ENCODE measurements at regions not wholly inside any gene's neighbourhood (a gene's known extent, or its start where the extent isn't known, plus 50 kb on each side); places are given as distances from the start of the nearest gene placed in this dataset.

DNA sequence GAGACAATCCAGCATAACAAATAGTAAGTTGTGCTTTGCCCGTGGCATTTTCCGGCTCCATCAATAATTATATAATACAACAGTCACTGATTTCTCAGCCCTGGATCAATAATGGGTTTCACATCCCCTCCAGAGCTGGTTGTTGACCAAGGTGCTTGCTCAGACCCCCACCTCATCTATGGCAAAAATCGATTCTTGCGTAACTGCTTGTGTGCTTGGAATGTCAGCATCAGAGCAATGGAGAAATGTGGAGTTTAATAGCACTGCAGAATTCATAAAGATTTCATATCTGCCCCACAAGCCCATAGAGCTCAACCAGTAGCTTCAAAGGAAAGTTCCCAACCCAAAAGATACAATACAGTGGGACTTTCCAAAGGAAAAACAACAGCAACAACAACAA lies 1098.5 kb downstream of the IGSF11 start:
- DNase-seq (ENCODE audit: low read depth in 2 of 2) = no peak

DNA sequence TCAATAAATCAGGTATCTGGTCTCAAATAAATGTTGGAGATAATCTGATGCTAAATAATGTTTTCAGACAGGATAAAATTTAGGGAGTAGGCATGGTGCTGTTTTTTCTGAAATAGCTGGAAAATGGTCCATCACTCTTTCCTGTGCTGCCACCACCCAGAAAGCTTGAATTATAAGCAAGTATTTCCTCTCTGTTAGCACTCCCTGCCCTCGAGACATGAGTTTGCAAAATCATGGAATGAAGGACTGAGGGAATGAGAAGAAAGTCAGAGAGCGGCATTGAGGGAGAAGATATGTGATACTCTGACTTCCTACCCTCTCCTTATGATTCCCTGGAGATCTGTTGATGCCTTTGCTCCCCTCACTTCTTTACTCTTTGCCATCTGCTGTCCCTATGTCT lies 1095.7 kb downstream of the IGSF11 start:
- no peak for DNase-seq (ENCODE audit: low read depth in 2 of 2)

DNA sequence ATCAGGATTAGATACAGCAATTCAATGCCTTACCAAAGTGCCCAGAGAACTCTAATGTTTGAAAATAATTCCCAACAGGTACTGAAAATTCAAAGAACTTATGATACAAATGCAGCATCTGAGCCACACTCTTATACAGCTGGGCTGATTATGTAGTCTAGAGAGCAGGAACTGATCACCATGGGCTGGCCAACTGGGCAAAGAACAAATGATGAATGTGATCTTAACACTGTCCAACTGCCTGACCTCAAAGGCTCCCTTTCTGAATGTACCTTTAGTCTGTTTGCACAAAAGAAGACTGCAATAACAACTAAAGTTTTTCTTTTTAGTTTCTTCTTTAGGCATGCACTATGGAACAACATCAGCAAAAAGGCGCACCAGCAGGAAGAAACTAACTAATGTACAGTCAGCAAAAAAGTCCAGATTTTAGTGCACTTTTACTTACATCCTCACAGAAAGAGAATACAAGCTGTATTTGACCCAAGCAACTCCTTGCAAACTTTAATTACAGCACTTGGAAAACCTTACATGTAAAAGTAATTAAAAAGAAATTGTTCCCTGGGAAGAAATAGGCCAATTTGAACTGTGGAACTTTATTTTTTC lies 1095.1 kb downstream of the IGSF11 start:
- DNase-seq (ENCODE audit: low read depth in 2 of 2) = no peak

DNA sequence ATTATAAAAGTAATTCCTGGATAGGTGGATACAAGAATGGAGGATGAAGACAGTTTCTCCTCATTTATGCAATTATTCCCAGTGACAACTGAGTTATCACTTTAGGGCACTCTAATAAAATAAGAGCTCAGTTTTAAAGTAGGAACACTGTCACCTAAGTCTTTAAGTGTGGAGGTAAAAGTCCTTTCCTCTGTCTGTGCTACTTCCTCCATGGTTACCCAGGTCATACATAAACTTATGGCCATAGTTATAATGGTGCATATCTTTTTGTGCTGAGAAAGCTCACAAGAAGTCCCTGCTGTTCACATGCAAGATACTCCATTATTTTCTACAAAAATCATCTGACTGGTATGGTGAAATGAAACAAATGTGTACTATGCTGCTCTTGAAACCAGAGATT lies 1093.6 kb downstream of the IGSF11 start:
- DNase-seq (ENCODE audit: low read depth in 2 of 2) = no peak

DNA sequence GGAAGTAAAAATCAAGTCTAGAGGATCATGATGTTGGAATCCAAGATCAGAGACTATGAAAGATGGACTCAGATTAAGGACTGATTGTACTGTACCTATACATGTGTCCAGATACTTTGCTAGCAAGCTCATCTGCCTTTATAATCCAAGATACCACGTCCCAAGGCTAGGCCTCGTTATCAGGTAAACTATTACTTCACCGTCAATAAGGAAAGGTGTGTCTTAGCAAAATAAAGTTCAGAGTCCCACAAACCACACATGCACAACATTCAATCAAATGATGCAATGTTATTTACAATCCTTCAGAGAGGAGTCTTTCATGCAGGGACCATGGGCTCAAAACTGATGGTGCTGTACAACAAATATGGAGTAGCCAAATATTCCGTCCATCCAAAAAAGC lies 1092.9 kb downstream of the IGSF11 start:
- no peak for DNase-seq (ENCODE audit: low read depth in 2 of 2)

DNA sequence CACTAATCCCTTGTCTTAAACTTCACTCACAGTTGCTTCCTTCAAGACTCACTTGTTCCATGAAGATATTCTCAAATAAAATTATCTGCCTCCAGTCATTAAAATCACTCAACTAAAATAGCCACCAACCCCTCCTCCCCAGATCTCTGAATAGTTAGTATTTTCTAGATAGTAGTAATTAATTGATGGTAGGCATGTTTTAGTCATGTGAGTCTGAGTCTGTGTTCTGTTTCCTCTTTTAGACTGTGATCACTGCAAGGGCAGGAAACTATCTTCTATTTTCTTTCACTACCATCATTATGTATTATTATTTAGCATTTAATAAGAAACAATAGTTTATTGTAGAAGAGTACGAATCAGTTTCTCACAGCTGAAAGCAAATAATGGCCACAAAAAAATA lies 1080.5 kb downstream of the IGSF11 start:
- DNase-seq (ENCODE audit: low read depth in 2 of 2) = no peak

DNA sequence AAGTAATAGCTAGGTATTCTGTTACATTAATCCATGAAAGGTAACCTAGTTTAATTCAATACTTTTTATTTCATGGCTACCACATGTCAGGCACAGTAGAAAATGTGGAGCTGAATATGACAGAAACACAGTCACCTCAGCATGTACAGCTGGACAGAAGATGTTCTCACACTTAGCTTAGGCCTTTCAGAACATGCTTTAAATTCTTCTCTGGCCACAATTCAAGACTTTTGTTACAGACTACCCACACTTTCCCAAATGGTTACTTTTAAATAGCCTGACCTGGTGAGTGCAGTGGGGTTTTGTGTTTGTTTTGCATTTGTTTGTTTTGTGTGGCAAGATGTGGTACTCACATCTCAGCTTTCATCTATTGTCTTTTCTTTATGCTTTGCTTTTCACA lies 1079.5 kb downstream of the IGSF11 start:
- DNase-seq (ENCODE audit: low read depth in 2 of 2) = no peak

DNA sequence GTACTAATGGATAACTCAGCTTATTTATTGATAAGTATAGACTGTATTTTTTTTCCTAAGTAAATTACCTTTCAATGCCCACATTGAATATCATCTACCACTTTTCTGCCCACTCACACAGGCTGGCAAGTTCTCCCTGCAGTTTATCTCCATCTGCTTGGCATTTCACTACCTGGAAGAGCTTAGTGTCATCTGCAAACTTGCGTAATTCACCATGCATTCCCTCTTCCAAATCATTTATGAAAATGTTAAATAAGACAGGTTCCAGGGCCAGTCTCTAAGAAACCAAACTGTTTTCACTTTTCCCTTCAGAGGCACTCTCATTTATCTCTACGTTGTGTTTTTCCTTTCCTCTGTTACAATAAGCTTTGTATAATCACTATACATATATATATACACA lies 1076.6 kb downstream of the IGSF11 start:
- DNase-seq (ENCODE audit: low read depth in 2 of 2) = no peak

DNA sequence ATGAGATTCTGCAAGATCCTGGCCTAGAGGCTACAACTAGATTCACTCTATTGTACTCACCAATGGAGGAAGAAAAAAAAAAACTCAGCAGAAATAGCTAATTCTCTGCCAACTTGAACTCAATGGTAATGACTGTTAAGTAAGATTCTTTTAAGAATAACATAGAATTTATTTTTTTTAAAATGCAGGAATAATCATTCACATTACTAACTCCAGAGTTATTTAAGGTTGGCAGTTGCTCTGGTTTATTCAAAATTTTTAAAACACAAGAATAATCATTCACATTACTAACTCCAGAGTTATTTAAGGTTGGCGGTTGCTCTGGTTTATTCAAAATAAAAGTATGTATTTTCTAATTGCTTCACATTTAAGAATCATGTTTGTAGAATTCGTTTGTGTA lies 1071.9 kb downstream of the IGSF11 start:
- no peak for DNase-seq (ENCODE audit: low read depth in 2 of 2)

DNA sequence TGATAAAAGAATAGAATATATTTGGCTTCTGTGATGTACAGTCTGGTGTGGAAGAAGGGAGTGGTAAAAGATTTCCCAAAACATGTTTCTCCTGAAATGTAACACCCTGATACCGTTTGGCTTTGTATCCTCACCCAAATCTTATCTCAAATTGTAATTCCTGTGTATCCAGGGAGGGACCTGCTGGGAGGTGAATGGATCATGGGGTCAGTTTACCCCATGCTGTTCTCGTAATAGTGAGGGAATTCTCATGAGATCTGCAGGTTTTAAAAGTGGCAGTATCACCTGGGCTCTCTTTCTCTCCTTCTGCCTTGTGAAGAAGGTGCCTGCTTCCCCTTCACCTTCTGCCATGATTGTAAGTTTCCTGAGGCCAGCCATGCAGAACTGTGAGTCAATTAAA lies 1070.8 kb downstream of the IGSF11 start:
- no peak for DNase-seq (ENCODE audit: low read depth in 2 of 2)

DNA sequence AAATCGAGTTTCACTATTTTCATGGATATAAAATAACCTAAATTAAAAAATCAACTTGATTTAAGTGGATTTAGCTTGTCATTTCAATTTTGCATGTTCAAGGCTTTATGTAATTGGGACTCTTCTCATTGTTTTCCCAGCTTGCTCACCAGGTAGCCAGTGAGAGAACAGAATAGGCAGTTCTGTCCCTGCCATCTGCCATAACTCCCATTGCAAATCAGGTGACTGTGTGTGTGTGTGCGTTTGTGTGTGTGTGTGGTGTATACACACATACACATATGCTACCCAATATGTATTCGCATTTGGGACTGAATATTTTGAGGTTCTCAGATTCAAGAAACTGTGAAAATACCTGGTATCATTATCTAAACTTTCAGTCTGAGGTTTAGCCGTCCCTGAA lies 1069.8 kb downstream of the IGSF11 start:
- no peak for DNase-seq (ENCODE audit: low read depth in 2 of 2)

DNA sequence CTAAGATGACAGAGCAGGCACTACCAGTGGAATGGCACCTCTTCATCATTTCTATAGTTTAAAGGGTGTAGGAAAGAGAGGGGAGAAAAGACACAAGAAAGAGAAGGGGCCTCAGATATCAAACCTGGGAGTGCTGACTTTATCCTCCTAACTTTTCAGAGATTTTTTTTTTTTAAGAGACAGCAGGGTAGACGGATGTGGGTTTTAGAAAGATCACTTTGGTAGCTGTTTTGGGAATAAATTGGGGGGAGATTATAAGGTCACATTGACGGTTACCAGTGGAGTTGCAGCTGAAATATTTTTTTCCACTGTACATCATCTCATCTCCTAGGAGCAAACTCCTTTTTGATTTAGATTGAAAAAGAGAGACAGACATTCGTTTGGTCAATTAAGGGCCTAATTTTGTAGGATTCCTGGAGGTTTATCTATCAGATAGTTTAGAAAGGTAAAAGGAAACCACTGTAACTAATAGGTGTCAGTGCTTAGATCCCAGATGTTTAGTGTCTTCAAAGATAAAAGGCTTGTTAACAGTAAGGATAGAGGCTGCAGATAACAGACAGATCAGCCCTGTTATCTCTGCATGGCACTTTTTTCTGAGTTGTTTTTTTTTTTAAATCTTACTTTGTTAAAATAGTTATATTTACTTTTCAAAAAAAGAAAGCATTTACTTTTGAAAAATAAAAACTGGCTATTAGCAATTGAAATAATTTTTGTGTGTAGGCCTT lies 1057.0 kb downstream of the IGSF11 start:
- DNase-seq (ENCODE audit: low read depth in 2 of 2) = no peak

DNA sequence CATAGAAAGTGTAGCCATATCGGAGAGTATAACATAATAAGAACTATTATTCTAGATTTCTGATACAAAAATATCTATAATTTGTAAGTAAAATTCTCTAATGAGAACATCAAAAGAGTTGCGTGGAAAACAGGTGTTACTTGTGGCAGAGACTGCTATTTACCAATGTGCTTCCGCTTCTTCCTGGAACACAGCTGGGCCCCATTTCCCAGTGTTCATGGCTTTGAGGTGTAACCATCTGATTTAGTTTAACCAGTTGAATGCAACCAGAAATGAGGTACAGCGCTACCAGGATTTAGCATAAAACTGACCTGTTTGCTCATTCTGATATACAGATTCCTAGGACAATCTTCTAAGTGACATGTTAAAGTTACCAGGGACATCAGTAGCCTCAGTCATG lies 1055.2 kb downstream of the IGSF11 start:
- no peak for DNase-seq (ENCODE audit: low read depth in 2 of 2)

DNA sequence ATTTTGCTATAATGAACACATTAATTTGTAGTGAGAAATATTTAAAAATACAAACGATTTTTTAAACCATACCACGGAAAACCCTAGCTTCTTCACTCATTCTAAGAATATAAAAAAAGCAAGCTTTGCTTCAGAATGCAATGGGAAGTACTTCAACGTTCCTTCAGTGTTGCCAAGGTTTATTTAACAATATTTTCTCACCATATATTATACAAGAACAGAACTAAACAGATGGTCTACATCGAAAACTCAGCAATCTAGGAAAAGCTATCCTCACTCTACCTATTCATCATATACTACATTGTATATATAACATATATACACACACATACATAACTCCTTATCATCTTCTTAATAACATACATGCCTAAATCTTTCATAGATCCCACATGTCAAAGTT lies 1047.4 kb downstream of the IGSF11 start:
- no peak for DNase-seq (ENCODE audit: low read depth in 2 of 2)

DNA sequence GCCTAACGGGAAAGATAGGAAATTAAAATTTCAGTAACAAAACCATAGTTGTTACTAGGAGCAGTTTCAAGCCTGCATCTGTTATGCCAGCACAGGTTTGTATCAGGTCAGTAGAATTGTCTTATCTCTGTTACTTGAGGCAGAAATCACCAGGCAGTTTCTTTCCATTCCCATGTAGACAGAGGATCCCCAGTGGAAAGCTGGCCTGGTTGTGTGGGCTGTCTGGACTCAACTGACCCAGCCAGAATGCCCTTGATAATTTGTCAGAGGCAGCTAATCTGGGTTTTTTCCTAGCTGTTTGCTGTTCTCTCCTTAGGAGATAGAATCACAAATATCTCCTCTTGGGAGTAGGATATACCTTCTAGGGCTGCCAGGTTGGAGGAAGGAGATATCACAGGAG lies 1044.7 kb downstream of the IGSF11 start:
- no peak for DNase-seq (ENCODE audit: low read depth in 2 of 2)

DNA sequence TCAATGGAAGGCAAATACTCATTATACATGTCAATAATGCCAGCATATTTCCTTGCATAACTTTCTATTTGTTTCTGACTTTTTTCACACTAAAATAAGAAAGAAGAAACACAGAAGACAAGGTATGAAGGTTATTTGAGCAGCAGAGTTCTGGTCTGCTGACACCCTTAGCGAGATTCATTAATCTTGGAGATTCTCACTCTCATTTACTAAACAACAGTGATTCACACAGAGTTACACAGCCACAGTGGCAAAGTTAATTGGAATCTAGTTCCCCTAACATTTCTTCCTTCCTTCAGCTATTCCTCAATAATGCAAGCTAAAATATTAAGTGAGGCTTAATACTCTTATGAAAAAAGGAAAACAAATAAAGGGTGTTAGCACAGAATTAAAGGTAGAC lies 1044.0 kb downstream of the IGSF11 start:
- no peak for DNase-seq (ENCODE audit: low read depth in 2 of 2)

DNA sequence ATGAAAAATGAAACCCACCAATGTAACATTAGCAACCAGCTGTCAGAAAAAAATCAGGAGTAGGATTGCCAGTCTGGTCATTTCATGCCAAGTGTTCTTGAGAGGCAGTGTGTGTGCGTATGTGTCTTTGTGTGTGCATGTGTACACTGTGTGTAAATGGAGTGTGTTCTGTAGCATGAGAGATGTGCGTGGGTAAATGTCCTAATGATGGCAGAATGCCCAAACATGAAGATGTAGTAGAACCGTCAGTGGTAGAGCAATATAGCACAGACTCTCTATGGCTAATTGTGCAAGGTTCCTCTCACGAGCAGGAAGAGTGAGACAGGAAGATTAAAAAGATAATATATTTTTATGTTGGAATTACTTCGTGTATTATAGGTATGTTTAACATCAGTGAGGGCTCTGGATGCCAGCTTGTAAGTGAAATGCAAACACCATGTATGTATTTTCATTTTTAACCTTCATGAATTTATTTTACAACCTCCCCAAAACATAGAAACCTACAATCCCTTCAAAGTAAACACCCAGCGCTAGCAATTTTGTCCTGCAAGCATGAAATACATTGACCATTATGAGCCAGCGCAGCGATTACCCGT lies 1038.7 kb downstream of the IGSF11 start:
- no peak for DNase-seq (ENCODE audit: low read depth in 2 of 2)

DNA sequence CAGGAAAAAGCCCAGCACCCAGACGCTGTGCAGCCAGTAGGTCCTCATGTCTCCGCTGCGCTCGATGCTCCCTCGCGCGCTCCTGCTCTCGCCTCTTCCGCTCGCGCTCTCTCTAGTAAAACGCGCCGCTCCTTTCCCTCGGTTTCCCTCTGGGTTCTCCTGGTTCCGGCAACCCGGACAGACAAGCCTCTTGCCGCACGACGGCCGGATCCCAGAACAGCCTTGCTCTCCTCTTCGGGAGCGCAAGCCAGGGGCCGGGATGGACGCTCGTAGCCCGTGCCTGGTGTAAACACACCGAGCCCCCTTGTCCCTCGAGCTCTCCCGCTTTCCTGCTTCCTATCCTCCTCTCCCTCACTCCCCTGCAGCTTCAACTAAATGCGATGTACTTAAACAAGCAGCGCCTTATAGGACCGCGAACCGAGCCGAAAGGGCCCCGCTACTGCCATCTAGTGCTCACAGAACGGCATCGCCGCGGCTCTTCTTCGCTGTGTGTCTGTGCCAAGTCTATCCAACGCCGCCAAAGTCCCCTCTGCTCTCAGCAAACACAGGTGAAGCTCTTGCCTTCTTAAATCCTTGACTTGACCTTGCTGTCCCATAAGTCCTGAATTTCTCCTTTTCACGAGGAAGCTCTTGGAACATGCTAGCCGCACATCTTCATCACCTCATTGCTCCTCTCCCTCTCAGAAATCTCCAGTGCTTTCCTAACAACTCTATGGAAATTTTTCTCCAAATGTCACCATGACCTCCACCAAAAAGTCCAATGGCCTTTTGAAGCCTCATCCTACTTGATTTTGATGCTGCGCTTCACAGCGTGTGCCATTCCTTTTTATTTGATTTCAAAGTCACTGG lies 1037.2 kb downstream of the IGSF11 start:
- DNase-seq (ENCODE audit: low read depth in 2 of 2) = no peak

DNA sequence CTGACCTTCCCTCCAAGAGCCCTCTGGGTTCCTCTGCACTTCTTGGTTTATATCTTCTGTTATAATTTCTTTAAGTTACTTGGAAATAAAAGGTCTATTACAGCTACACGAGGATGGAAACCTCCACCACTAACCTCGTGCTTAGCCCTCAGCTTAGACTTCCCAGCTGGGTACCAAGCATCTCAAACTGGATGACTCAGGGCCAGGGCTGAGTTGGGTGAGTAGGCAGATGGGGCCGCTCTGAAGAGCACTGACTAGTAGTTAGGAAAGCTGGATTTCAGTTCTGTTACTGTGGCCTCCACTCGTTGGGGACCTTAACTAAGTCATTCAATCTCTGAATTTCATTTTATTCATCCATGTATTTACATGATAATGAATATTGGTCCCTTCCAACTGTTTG lies 1036.6 kb downstream of the IGSF11 start:
- no peak for DNase-seq (ENCODE audit: low read depth in 2 of 2)

DNA sequence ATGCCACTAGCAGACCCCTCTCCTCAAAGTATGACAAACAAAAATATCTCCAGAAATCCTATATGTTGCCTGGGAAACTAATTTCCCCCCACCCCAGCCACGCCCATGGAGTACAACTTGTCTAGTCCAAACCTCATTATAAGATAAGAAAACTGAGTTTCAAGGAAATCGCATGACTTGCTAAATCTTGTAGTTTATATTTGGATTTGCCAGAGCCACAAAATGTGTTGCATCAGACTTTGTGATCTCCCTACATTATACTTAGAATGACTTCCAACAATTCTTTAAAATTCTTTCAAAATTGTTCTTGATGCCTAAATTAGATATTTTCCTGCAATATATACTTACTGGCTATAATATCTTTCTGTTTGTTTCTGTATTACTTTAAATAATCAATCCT lies 1034.4 kb downstream of the IGSF11 start:
- no peak for DNase-seq (ENCODE audit: low read depth in 2 of 2)

DNA sequence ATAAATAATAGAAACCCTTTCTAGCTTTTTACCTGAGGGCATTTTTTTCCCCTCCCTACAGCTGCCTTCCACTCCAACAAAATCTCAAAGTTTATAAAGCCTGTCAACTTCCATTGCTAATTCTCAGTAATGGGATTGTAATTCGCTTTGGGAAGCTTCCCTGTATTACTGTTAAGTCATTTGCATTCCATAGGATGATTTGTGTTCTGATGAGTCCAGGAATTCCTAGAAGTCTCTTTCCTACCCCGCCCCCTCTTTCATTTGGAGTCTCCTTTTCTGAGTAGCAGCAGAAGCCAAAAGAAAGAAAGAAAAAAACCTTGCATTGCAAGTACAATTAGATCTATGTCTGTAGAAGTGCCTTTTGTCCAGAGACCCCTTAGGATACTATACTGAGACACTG lies 1033.3 kb downstream of the IGSF11 start:
- DNase-seq (ENCODE audit: low read depth in 2 of 2) = no peak

DNA sequence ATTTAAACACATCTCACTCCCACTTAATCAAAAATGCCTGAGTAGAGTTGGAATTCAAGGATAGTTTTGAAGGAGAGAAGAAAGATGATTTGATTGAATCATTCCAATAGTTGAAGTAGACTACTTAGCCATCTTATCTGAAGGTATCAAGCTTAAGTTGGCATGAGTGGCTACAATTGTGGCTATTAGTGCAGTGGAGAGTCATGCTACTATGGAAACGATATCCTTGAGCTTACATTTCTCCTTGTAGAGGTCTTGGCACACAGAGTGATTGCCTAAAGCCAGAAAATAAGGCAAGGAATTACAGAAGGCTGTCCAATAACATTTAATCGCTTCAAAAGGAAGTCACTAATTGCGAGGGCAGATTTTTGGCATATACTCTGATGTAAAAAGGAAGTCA lies 1022.7 kb downstream of the IGSF11 start:
- no peak for DNase-seq (ENCODE audit: low read depth in 2 of 2)

DNA sequence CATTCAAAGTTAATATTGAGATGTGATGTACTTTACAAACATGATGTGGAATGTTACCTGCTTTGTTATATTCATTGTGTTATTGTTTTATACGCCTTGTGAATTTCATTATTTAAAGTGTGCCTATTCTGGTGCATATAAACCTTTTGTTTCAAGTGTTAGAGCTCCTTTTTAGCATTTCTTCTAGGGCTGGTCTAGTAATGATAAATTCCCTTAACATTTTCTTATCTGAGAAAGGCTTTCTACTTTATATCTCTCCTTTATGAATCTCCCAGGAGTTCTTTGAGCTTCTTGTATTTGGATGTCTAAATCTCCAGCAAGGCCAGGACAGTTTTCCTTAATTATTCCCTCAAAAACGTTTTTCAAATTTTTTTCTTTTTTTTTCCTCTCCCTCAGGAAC lies 1005.6 kb downstream of the IGSF11 start:
- no peak for DNase-seq (ENCODE audit: low read depth in 2 of 2)
